Upper lobe of left lung (tissue), 4 donors: ENCODE measurements at regions not wholly inside any gene's neighbourhood (a gene's known extent, or its start where the extent isn't known, plus 50 kb on each side); places are given as distances from the start of the nearest gene placed in this dataset.

Experiments used
- EP300 ChIP-seq, 4 donors: sonication (generic); formaldehyde crosslinking; IDR thresholded peaks; one replicate each; pipeline ENCODE4 v1.5.1; 2017; ENCODE audit warnings: antibody characterized with exemption in 4 of 4, control low read depth in 2 of 4
- POLR2A ChIP-seq, 4 donors: fragments of 450-650 bp; IDR thresholded peaks; one replicate each; pipeline ENCODE4 v1.5.1; 2016 to 2017; ENCODE audit warnings: antibody characterized with exemption in 4 of 4, mild to moderate bottlenecking in 2 of 4
- POLR2AphosphoS5 ChIP-seq, 2 donors: sonication (generic); formaldehyde crosslinking; IDR thresholded peaks; one replicate each; pipeline ENCODE4 v1.5.1; 2017; ENCODE audit warnings: antibody characterized with exemption in 2 of 2
- TF ChIP-seq, protein P1 (sequence below), 6 experiments: fragments of 450-650 bp in 4 of 6; fragments of 200-600 bp in 2 of 6; sonication (generic) in 2 of 6; IDR thresholded peaks; one replicate each; pipeline ENCODE4 v1.5.1; 2016 to 2019; ENCODE audit warnings: antibody characterized with exemption in 6 of 6

DNA sequence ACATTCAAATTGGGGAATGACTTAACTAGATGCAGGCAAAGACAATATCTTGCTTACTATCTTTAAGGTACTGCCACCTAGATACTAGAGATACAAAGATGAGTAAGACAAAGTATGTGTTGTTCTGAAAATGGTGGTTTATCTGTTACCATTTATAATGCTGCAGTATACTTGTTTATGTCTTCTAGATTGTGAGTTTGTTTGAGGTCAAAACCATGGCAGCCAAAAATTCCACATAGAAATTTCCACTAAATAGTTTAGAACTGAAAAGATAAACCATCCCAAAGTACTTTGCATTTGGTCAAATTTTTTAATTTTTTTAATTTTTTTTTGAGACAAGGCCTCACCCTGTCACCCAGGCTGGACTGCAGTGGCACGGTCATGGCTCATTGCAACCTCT lies 150.8 kb downstream of the SOX4 start:
- TF ChIP-seq, protein P1, sequence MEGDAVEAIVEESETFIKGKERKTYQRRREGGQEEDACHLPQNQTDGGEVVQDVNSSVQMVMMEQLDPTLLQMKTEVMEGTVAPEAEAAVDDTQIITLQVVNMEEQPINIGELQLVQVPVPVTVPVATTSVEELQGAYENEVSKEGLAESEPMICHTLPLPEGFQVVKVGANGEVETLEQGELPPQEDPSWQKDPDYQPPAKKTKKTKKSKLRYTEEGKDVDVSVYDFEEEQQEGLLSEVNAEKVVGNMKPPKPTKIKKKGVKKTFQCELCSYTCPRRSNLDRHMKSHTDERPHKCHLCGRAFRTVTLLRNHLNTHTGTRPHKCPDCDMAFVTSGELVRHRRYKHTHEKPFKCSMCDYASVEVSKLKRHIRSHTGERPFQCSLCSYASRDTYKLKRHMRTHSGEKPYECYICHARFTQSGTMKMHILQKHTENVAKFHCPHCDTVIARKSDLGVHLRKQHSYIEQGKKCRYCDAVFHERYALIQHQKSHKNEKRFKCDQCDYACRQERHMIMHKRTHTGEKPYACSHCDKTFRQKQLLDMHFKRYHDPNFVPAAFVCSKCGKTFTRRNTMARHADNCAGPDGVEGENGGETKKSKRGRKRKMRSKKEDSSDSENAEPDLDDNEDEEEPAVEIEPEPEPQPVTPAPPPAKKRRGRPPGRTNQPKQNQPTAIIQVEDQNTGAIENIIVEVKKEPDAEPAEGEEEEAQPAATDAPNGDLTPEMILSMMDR (IDR thresholded peaks at IDR 0.05), result no peak
- TF ChIP-seq POLR2AphosphoS5 (IDR thresholded peaks at IDR 0.05) (no peak), EP300 (IDR thresholded peaks at IDR 0.05) (no peak), POLR2A (IDR thresholded peaks at IDR 0.05) (no peak)
